ENCODE measurements at regions not wholly inside any gene's neighbourhood (a gene's known extent, or its start where the extent isn't known, plus 50 kb on each side); places are given as distances from the start of the nearest gene placed in this dataset.
A peak's percentile ranks its signal among the peaks of the same experiment; 100 is the strongest.

DNA sequence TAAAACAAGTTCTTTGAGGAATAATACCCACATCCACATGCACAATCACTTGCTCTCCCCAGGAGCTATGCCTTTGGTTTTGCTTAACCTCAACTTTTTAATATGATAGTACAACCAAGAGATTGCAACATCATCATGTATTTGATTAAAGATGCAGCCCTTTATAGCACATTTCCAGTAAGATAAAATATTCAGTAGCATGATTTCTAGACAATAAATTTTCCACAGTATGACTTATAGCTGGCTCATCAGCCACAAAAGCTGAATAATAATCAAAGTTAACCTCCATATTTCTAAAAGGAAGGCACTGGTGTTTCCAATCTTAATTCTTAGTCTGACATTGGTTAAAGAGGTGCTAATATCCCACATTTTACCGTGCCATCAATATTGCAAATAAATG is 622.5 kb downstream of the TBL1XR1 start:
- DNase-seq (ENCODE audit: low spot score) (no peak), FAIRE-seq (no peak)

DNA sequence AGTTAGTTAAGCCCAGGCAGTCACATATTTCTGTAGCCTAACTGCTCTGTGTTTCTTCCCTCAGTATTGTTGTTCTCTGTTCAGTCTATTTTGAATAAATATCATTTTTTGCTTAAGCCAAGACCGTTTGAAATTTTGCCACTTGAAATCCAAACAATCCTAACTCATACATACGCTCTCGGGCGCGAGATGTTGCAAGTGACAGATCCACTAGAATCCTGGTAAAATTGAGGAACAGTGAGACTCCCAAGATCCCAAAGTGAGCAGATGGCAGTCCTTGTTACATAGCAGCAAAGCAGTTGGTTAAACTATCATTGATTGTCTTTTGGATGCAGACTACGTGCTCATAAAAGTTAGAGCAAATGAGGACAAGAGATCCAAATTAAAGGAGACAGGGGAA is 625.4 kb downstream of the TBL1XR1 start:
- no peak for DNase-seq (ENCODE audit: low spot score)
- no peak for FAIRE-seq

GRCh38 chr3:176570992-176571391 is 626.3 kb downstream of the TBL1XR1 start:
- DNase-seq (ENCODE audit: low spot score) = no peak
- FAIRE-seq = no peak

GRCh38 chr3:176568189-176568588 is 629.1 kb downstream of the TBL1XR1 start:
- FAIRE-seq (no peak), DNase-seq (ENCODE audit: low spot score) (no peak)

GRCh38 chr3:176566757-176567156 is 630.5 kb downstream of the TBL1XR1 start:
- no peak for FAIRE-seq
- DNase-seq (ENCODE audit: low spot score) = no peak

DNA sequence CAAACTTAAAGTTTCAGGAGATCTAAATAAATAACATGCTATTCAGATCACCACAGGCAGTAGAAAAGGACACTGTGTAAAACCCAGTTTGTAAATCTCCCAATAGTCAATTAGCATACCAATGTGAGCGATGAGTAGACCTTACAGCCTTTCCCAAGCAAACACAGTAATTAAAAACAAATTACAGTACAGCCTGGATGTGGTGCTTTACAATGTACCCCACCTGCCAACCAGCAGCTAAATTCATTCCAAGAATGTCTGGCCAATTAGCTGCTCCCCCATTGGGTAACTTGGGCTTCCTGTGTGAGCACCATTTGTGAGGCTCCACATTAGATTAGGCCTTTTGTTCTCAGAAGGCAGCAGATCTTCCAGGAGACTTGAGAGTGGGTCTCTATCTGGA is 635.0 kb downstream of the TBL1XR1 start:
- FAIRE-seq = no peak
- no peak for DNase-seq (ENCODE audit: low spot score)

- FAIRE-seq = no peak
- DNase-seq (ENCODE audit: low spot score) = no peak
Observed at GRCh38 chr3:176561826-176562225, 635.5 kb downstream of the TBL1XR1 start.

DNA sequence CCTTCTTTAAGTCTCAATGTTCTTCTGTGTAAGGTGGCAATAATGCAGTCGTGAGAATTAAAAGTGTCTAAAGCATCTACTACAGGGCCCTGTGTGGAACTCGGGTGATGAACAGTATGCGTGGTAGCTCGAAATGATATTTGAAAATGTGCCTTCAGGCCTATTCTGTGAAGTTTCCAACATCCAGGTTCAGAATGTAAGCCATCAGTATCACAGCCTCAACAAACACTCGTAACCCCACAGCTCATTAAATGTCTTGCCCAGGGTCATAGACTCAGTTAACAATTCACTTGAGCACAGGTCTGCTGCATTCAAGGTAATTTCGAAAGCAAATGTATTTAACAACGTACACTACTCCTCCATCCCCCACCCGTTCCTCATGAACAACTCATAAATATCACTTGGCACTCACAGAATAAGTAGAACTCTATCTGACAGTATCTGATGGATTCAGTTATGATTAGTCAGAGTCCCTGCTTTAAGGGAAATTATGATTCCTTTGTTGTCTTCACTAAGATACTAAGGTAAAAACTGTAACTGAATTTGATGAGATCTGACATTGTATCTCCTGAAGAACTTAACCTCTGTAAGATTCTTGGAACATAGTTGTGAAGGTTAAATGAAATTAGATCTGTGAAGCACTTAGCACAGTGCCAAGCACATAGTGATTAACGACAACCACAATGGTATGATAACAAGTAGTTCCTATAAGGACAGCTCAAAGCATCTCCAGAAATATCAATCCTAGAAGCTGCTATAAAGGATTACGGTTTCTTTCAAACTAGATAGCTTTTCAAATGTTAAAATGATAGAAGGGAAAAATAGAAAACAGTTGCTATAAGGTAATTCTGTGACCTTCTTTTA is 642.3 kb downstream of the TBL1XR1 start:
- FAIRE-seq = no peak

GRCh38 chr3:176554264-176554663 is 643.0 kb downstream of the TBL1XR1 start:
- FAIRE-seq (no peak), DNase-seq (ENCODE audit: low spot score) (no peak)

More for the DNA sequence above, 642.3 kb downstream of the TBL1XR1 start:
- DNase-seq (ENCODE audit: low spot score) = no peak

- no peak for FAIRE-seq
Observed at GRCh38 chr3:176526942-176527341, 670.3 kb downstream of the TBL1XR1 start.

GRCh38 chr3:176526225-176526624 is 671.1 kb downstream of the TBL1XR1 start:
- FAIRE-seq (no peak), DNase-seq (ENCODE audit: low spot score) (no peak)

More at GRCh38 chr3:176526942-176527341, 670.3 kb downstream of the TBL1XR1 start:
- DNase-seq (ENCODE audit: low spot score) = no peak

GRCh38 chr3:176523114-176523513 is 674.2 kb downstream of the TBL1XR1 start:
- FAIRE-seq = no peak

DNA sequence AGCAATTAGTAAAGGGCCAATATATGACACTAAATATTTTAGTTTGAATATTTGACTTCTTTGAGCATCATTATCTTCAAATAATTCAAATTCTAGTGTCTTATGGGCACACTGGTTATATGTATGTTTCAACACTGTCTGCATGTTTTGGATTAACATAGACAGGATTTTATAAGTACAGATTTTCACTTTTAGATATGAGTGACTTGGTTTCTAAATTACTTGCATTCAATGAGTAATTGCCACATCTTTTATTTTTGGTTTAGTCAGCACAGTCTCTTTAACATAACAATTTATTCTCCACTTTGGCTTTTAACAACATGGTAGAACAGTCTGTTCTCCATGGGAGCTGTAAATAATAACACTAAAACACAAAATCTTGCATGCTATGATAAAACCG is 674.8 kb downstream of the TBL1XR1 start:
- FAIRE-seq (no peak), DNase-seq (ENCODE audit: low spot score) (no peak)

More at GRCh38 chr3:176523114-176523513, 674.2 kb downstream of the TBL1XR1 start:
- no peak for DNase-seq (ENCODE audit: low spot score)

DNA sequence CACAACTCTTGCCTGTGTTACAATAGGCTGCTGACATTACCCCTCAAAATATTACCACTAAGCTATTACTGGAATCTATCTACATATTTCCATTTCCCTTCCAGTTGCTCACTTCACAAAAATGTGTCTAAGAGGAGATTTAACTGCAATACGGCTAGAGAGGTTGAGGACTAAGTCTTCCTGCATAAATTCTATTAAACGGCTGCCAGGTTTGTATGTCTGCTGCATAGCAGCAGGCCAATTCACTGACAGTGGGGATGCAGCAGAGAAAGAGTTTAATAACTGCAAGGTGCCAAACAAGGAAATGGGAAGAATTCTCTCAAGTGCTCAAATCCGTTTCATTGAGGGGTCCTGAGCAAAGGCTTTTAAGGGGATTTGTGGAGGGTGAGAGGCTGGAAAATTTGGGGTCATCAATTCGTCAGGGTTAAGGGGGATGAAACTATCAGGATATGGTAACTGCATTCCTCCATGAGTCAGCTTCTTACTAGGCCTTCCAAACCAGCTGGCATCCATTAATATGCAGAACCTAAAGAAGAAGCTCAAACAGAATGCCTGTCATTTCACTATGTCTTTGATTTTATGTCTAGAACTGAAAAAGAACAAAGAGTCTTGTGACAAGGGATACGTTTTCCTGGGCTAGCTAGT is 675.6 kb downstream of the TBL1XR1 start:
- FAIRE-seq (no peak), DNase-seq (ENCODE audit: low spot score) (no peak)

DNA sequence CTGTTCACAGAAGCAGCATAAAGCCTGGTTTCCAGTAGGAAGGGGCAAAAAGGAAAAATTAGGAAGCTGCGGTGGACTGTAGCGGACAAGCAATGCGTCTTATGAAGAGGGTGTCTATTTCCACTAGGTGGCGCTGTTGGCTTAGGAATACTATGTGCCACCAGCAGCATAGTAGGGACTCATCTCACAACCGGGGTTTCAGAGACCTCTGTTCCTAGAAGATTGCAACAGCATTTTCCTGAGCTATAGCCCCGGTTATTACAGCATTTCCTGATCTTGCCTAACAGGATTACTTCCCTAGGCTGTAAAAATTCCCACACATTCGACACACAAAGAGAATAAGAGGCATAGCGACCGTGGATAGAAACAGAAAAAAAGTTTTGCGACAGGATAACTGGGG is 683.0 kb downstream of the TBL1XR1 start:
- no peak for FAIRE-seq
- DNase-seq (ENCODE audit: low spot score) = peak; percentile 51

GRCh38 chr3:176513604-176514003 is 683.7 kb downstream of the TBL1XR1 start:
- DNase-seq (ENCODE audit: low spot score) (no peak), FAIRE-seq (no peak)

DNA sequence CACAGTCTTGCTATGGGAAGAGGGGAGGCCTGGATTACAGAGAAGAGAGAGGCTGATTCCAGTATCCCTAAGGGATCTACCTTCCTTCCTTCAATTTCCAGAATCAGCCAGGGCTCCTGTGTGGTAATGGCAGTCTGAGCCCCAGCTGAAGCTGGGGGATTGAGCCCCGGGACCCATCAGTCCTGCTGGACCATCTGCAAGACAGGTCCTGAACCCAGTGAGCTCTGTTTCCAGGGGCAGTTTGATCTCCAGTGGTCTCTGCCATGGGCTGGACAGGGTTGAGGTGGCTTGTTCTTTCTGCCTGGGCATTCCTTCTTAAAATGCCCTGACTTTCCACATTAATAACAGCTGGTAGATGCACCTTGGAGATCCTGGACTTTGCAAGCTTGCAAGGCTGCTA is 685.2 kb downstream of the TBL1XR1 start:
- FAIRE-seq (no peak), DNase-seq (ENCODE audit: low spot score) (no peak)

GRCh38 chr3:176510097-176510496 is 687.2 kb downstream of the TBL1XR1 start:
- FAIRE-seq (no peak), DNase-seq (ENCODE audit: low spot score) (no peak)

- DNase-seq (ENCODE audit: low spot score) (no peak), FAIRE-seq (no peak)
Observed at GRCh38 chr3:176505878-176506621, 691.2 kb downstream of the TBL1XR1 start.

DNA sequence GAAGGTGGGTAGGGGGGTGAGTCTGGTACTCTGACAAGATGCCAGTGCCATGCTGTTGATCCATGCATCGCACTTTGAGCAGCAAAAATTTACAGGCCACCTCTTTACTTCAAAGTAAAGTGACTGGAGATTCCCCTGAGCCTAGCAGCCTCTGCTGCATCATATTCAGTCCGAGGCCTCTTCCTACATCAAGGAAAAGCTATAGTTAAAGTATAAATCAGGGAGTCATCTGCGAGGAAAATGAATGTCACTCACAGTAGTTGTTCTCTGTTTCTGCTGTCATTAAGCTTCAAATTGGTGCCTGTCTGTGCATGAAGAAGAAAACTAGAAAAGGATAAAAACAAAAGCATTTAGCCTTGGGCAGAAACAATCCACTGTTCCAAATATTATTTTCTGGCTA is 706.2 kb downstream of the TBL1XR1 start:
- DNase-seq (ENCODE audit: low spot score) = no peak
- no peak for FAIRE-seq

- DNase-seq (ENCODE audit: low spot score) = no peak
- FAIRE-seq = no peak
Observed at GRCh38 chr3:176490357-176490756, 706.9 kb downstream of the TBL1XR1 start.

DNA sequence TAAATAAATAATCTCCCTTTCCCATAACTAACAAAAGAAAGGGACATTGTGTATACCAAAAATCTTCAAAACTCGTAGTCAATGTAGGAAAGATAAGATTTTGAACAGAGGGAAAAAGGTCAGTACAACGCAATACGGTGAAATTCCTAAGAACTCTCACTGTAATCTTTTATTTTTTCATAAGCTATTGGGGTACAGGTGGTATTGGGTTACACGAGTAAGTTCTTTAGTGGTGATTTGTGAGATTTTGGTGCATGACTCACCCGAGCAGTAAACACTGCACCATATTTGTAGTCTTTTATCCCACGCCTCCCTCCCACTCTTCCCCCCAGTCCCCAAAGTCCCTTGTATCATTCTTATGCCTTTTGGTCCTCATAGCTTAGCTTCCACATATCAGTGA is 718.0 kb downstream of the TBL1XR1 start:
- FAIRE-seq = no peak
- no peak for DNase-seq (ENCODE audit: low spot score)
